ENCODE measurements at regions not wholly inside any gene's neighbourhood (a gene's known extent, or its start where the extent isn't known, plus 50 kb on each side); places are given as distances from the start of the nearest gene placed in this dataset.

- DNase-seq (ENCODE audit: low spot score) = no peak
- CTCF ChIA-PET = interaction anchor here (0.6 to 0.9 kb wide), 2 partner anchors 9 to 14 kb away, joined by 3 to 4 read pairs; no protein-coding TSS in a partner anchor
- H3K4me3 Mint-ChIP-seq = no peak overlapping the region
Measured at GRCh38 chr1:117271129-117271528, 60.4 kb upstream of the VTCN1 start.

More at GRCh38 chr1:117271129-117271528, 60.4 kb upstream of the VTCN1 start:
- Mint-ChIP-seq H3K27me3 (ENCODE audit: low read depth) (no peaks in the 10 kb centered on the region), H3K4me1 (peaks cover 59% of the 10 kb centered on the region), H3K9me3 (peaks cover 20% of the 10 kb centered on the region), H3K36me3 (peaks cover 18% of the 10 kb centered on the region), H3K27ac (peak overlapping the region; percentile 43)
- TF ChIP-seq, protein P1, sequence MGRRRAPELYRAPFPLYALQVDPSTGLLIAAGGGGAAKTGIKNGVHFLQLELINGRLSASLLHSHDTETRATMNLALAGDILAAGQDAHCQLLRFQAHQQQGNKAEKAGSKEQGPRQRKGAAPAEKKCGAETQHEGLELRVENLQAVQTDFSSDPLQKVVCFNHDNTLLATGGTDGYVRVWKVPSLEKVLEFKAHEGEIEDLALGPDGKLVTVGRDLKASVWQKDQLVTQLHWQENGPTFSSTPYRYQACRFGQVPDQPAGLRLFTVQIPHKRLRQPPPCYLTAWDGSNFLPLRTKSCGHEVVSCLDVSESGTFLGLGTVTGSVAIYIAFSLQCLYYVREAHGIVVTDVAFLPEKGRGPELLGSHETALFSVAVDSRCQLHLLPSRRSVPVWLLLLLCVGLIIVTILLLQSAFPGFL (CRISPR knock-in tag; IDR thresholded peaks at IDR 0.05; ENCODE audit: borderline replicate concordance) = no peak
- TF ChIP-seq, protein P2, sequence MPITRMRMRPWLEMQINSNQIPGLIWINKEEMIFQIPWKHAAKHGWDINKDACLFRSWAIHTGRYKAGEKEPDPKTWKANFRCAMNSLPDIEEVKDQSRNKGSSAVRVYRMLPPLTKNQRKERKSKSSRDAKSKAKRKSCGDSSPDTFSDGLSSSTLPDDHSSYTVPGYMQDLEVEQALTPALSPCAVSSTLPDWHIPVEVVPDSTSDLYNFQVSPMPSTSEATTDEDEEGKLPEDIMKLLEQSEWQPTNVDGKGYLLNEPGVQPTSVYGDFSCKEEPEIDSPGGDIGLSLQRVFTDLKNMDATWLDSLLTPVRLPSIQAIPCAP (CRISPR knock-in tag; IDR thresholded peaks at IDR 0.05) = no peak
- TF ChIP-seq GABPB1 (CRISPR knock-in tag; IDR thresholded peaks at IDR 0.05) (no peak), GRHL2 (CRISPR knock-in tag; IDR thresholded peaks at IDR 0.05; ENCODE audit: insufficient replicate concordance, severe bottlenecking) (no peak), NR2C2 (CRISPR knock-in tag; IDR thresholded peaks at IDR 0.05) (no peak), ZNF532 (CRISPR knock-in tag; IDR thresholded peaks at IDR 0.05; ENCODE audit: borderline replicate concordance) (no peak), GTF2I (CRISPR knock-in tag; conservative IDR thresholded peaks at IDR 0.05) (no peak), TEAD1 (CRISPR knock-in tag; IDR thresholded peaks at IDR 0.05) (no peak), ETV6 (CRISPR knock-in tag; IDR thresholded peaks at IDR 0.05) (no peak), PRRX2 (CRISPR knock-in tag; IDR thresholded peaks at IDR 0.05) (no peak)
- TF ChIP-seq, protein P3, sequence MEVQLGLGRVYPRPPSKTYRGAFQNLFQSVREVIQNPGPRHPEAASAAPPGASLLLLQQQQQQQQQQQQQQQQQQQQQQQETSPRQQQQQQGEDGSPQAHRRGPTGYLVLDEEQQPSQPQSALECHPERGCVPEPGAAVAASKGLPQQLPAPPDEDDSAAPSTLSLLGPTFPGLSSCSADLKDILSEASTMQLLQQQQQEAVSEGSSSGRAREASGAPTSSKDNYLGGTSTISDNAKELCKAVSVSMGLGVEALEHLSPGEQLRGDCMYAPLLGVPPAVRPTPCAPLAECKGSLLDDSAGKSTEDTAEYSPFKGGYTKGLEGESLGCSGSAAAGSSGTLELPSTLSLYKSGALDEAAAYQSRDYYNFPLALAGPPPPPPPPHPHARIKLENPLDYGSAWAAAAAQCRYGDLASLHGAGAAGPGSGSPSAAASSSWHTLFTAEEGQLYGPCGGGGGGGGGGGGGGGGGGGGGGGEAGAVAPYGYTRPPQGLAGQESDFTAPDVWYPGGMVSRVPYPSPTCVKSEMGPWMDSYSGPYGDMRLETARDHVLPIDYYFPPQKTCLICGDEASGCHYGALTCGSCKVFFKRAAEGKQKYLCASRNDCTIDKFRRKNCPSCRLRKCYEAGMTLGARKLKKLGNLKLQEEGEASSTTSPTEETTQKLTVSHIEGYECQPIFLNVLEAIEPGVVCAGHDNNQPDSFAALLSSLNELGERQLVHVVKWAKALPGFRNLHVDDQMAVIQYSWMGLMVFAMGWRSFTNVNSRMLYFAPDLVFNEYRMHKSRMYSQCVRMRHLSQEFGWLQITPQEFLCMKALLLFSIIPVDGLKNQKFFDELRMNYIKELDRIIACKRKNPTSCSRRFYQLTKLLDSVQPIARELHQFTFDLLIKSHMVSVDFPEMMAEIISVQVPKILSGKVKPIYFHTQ (CRISPR knock-in tag; IDR thresholded peaks at IDR 0.05) = no peak
- TF ChIP-seq, protein P4, sequence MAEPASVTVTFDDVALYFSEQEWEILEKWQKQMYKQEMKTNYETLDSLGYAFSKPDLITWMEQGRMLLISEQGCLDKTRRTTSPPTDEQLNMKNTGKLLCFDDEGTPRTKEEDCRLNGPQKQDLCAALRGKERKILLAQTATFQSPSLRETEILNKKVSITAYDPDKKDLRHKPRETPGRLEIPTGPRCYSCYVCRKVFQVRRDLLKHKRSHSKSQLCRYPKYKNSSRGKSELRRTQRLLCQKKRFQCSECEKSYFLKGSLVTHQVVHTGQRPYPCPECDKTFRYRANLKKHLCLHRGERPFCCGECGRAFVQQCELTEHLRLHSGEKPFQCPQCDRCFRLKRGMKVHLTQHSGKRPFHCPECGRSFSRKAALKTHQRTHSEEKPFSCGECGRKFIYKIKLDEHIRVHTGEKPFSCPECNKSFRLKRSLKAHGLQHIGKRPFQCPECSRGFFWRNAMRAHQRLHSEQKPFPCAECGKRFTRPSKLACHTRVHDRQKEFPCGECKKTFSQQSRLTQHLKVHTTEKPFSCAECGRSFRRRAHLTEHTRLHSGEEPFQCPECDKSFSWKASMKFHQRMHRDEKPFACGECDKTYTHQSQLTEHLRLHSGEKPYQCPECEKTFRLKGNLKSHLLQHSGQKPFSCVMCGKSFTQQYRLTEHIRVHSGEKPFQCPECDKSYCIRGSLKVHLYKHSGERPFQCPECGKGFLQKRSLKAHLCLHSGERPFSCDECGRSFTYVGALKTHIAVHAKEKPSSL (CRISPR knock-in tag; conservative IDR thresholded peaks at IDR 0.05) = no peak
- TF ChIP-seq, protein P5, sequence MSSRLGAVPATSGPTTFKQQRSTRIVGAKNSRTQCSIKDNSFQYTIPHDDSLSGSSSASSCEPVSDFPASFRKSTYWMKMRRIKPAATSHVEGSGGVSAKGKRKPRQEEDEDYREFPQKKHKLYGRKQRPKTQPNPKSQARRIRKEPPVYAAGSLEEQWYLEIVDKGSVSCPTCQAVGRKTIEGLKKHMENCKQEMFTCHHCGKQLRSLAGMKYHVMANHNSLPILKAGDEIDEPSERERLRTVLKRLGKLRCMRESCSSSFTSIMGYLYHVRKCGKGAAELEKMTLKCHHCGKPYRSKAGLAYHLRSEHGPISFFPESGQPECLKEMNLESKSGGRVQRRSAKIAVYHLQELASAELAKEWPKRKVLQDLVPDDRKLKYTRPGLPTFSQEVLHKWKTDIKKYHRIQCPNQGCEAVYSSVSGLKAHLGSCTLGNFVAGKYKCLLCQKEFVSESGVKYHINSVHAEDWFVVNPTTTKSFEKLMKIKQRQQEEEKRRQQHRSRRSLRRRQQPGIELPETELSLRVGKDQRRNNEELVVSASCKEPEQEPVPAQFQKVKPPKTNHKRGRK (CRISPR knock-in tag; IDR thresholded peaks at IDR 0.05; ENCODE audit: borderline replicate concordance) = no peak
- TF ChIP-seq, protein P6, sequence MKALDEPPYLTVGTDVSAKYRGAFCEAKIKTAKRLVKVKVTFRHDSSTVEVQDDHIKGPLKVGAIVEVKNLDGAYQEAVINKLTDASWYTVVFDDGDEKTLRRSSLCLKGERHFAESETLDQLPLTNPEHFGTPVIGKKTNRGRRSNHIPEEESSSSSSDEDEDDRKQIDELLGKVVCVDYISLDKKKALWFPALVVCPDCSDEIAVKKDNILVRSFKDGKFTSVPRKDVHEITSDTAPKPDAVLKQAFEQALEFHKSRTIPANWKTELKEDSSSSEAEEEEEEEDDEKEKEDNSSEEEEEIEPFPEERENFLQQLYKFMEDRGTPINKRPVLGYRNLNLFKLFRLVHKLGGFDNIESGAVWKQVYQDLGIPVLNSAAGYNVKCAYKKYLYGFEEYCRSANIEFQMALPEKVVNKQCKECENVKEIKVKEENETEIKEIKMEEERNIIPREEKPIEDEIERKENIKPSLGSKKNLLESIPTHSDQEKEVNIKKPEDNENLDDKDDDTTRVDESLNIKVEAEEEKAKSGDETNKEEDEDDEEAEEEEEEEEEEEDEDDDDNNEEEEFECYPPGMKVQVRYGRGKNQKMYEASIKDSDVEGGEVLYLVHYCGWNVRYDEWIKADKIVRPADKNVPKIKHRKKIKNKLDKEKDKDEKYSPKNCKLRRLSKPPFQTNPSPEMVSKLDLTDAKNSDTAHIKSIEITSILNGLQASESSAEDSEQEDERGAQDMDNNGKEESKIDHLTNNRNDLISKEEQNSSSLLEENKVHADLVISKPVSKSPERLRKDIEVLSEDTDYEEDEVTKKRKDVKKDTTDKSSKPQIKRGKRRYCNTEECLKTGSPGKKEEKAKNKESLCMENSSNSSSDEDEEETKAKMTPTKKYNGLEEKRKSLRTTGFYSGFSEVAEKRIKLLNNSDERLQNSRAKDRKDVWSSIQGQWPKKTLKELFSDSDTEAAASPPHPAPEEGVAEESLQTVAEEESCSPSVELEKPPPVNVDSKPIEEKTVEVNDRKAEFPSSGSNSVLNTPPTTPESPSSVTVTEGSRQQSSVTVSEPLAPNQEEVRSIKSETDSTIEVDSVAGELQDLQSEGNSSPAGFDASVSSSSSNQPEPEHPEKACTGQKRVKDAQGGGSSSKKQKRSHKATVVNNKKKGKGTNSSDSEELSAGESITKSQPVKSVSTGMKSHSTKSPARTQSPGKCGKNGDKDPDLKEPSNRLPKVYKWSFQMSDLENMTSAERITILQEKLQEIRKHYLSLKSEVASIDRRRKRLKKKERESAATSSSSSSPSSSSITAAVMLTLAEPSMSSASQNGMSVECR (CRISPR knock-in tag; IDR thresholded peaks at IDR 0.05; ENCODE audit: borderline replicate concordance) = no peak
- POLR2A ChIA-PET = interaction anchor here (0.5 kb wide), 1 partner anchor 72 kb away, joined by 3 read pairs; no protein-coding TSS in a partner anchor
- no peak for ATAC-seq

Measured in WTC11 (cell line).